DMS79 treated with DMSO at 0.1 percent for 48 hours (cell line): ENCODE measurements at regions not wholly inside any gene's neighbourhood (a gene's known extent, or its start where the extent isn't known, plus 50 kb on each side); places are given as distances from the start of the nearest gene placed in this dataset.

ENCODE experiments used
- DNase-seq: peaks from one replicate; lab custom pipeline; 2025; lab: John Stamatoyannopoulos, UW

DNA sequence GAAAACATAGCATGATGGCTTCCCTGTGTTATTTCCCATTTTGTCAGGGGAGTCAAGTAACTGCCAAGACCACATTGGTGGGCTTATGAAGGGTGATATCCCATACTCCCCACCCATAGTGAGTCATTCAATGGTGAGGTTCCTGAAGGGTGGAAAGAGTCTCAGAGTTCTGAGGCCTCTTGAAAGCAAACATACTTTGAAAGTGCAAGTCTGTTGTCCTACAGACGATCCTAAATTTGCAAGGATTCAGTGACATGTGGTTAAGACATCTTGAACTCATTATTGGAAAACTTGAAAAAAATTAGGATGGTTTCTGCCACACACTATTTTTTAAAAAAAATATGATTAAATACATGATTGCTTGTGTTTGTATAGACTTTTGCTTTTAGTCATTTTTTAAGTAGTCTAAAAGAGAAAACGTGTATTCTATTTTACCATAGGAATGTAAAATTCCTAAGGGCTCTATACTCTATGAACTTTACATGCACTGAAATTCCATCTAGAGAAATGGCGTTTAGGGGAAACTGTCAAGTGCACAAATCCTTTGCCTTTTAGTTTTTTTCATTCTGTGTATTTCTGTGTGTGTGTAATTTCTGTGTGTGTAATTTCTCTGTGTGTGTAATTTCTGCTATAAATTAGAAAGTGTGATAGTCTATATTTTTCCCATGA is 225.5 kb upstream of the ADAMTS5 start:
- DNase-seq, result no peak

GRCh38 chr21:27190601-27191000 is 223.7 kb upstream of the ADAMTS5 start:
- peak; percentile 12 for DNase-seq

DNA sequence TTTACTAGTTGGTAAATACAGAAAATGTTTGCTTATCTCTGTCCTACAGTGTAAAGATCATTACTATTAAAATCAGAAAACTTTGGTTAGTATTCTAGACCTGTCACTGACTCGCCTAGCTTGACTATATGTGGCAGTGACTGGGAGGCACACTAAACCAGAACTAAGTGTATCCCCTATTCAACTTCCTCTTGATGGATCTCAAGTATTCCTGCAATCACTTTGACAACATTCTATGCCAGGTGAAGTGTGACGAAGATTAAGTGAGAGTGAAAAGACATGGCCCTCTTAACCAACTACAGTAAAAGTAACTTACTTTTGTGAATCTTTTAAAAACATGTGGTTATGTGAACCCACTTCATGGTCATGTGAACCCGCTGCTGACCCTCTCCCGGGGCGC is 223.0 kb upstream of the ADAMTS5 start:
- DNase-seq, result no peak

DNA sequence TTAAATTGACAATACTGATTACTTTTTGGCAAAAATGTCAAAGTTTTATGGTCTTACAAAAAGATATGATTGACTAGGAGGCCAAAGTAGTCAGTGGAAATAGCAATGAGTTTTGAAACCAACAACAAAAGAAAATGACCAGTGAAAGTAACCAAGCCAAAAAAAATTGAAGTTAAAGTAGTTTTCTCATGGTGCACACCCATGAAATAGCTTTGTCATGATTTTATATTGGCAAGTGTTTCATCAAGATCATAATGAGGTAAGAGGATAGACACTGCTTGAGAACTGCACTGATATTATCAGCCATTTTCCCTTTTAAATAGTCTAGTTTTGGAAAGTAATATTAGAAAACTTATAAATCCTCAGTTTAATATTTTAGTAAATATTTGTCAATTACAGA is 206.2 kb upstream of the ADAMTS5 start:
- no peak for DNase-seq

- no peak for DNase-seq
Observed at GRCh38 chr21:27171707-27172106, 204.8 kb upstream of the ADAMTS5 start.

DNA sequence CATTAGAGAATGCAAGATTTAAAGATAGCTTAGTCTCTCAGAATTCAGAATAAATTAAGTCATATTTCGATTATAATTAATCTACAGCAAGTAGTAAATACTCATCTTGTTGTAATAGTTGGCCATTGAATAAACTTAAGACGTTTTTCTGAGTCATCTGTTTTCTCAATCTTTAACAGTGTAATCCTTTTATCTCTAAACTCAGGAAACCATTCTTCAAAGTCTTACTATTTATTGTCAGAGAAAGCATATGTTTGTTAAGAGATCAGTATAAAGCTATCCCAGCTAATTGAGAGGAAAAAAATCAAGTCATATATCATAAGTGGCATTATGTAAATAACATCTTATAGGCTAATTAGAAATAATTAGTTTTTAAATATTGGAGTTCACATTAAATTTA is 201.2 kb upstream of the ADAMTS5 start:
- DNase-seq, result no peak

- no peak for DNase-seq
Observed at GRCh38 chr21:27164208-27165177, 197.6 kb upstream of the ADAMTS5 start.

DNA sequence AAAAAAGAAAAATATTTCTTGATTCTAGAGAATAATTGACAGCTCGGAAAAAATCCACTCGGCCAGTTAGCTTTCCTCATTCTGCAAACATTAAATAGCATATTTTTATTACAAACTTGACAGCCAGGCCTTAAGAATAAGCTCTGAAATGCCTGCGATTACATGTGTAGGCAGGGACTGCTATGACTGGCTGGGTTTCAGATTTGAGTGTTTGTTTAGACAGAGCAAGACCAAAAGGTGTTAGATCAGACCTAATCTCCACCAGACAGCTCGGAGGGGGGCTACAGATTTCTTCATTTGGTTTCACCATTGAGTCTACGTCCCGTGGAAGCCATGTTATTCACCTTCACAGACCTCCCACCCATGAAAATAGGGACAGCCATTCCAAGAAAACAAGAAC is 192.1 kb upstream of the ADAMTS5 start:
- DNase-seq, result no peak

GRCh38 chr21:27157097-27157496 is 190.2 kb upstream of the ADAMTS5 start:
- no peak for DNase-seq

- DNase-seq, result no peak
Observed at GRCh38 chr21:27156666-27157065, 189.8 kb upstream of the ADAMTS5 start.

DNA sequence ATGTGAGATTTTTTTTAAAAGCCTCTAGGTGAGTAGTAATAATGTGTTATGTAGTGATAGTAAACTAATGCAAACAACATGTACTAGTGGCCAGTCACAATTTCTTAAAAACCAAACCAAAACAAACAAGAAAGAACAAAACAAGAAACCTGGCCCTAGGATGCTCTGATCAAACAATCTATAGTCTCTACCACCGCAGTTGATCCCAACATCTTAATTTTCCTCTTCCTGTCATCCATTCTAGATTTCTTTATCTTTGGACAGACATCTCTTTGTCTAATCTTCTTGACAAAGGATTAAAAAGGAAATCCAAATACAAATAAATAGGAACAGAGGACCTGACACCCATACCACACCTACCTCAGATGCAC is 188.2 kb upstream of the ADAMTS5 start:
- no peak for DNase-seq

DNA sequence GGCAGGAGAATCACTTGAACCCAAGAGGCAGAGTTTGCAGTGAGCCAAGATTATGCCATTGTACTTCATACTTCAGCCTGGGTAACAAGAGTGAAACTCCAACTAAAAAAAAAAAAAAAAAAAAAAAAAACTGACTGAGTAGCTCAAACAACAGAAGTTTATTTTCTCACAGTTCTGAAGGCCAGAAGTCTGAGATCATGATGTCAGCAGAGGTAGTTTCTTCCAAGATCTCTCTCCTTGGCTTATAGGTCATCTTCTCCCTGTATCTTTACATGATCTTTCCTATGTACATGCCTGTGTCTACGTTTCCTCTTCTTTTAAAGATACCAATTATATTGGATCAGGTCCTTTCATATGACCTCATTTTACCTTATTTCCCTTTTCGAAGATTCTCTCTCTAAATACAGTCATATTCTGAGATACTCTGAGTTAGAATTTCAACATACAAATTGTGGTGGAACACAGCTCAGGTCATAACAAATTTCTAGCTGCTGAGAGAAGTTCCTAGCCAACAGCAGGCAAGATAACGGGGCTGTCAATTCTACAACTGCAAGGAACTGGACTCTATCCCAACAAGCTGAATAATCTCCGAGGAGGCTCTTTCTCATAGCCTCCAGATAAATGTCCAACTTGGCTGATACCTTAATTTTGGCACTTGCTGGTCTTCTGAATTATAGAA is 187.7 kb upstream of the ADAMTS5 start:
- DNase-seq, result no peak

DNA sequence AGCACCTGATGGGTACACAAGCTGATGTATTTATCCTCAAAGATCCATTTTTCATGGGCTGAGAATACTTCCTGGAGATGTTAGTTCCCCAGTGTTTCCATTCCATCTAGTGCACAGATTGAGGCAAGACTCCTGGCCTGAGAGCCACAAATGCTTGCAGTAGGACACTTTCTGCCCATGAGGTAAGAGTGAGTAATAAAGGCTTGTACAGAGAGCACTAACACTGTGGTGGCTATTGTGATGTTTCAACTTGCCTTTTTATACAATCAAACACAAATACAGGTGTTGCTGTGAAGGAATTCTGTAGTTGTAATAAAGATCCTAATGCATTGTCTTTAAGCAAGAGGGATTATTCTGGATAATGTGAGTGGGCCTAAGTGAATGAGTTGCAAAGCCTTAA is 186.1 kb upstream of the ADAMTS5 start:
- DNase-seq, result no peak

DNA sequence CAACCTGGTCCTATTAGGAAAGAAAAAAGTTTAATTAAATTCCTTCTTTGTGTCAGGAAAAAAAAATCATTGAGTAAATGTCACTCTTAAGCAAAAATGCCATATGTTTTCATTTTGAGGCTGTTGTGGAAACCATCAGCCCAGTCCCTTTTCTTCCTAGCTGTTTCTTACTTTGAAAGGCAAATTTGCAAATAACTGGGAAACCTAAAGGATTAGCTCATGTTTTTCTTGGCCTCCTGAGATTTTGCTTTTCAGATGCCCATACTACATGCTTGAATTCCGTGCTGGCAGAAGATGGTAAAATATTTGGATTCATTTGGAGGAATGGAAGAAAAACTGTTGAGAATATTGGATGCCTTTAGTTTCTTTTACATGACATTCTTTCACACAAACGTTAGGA is 182.1 kb upstream of the ADAMTS5 start:
- no peak for DNase-seq

DNA sequence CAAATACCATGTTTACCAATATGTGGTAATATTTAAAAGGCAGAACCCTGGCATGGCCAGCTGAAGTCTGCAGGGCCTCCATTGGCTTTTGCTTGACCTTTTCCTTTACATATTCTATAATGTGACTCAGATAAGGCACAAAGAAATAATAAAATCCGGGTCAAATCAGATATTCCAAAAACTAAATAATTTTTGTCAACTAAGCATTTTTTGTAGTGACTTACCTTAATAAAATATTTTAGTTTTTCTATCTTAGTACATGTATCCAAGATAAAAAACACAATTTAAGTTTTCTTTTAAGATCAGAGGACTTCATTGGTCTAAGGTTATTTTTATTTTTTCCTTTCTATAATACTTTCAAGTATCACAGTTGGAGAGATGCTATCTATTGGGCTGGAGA is 179.4 kb upstream of the ADAMTS5 start:
- no peak for DNase-seq

GRCh38 chr21:27145134-27145798 is 178.4 kb upstream of the ADAMTS5 start:
- no peak for DNase-seq

DNA sequence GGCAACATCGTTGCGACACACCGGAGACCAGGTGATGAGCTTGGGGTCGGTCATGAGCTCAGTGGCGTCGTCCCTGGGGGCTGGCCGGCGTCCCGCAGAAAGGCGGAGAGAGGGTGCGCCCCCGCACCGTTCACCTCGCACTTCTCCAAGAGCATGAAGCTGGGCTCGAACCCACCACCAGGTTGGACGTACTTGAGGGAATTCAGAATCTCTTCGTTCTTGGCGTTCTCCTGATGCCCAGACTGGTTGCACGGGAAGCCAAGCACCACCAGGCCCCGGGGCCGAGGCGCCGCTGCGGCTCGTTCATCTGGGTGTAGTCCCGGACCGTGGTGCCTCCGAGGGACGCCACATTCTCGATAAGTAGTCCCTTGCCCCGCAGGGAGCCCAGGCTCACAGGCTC is 176.6 kb upstream of the ADAMTS5 start:
- no peak for DNase-seq

GRCh38 chr21:27139526-27139925 is 172.6 kb upstream of the ADAMTS5 start:
- DNase-seq, result no peak

GRCh38 chr21:27134516-27134915 is 167.6 kb upstream of the ADAMTS5 start:
- no peak for DNase-seq

- no peak for DNase-seq
Observed at GRCh38 chr21:27132266-27132665, 165.4 kb upstream of the ADAMTS5 start.

GRCh38 chr21:27130154-27130553 is 163.3 kb upstream of the ADAMTS5 start:
- no peak for DNase-seq

- no peak for DNase-seq
Observed at GRCh38 chr21:27129694-27130093, 162.8 kb upstream of the ADAMTS5 start.
